Uterus (tissue), 3 donors: ENCODE measurements at regions not wholly inside any gene's neighbourhood (a gene's known extent, or its start where the extent isn't known, plus 50 kb on each side); places are given as distances from the start of the nearest gene placed in this dataset.
A peak's percentile ranks its signal among the peaks of the same experiment; 100 is the strongest.

Source experiments
- DNase-seq, 2 donors: peaks; one replicate each; pipeline ENCODE4 v3.0.0-alpha.2; 2019 to 2020
- H3K27ac ChIP-seq, 2 donors: fragments of 200-600 bp; sonication (generic); 1 replicate in 1 of 2; 2 replicates in 1 of 2; pipeline ENCODE4 v1.5.1; 2016 to 2018
- H3K27me3 ChIP-seq, 2 donors: fragments of 200-600 bp; sonication (generic); one replicate each; pipeline ENCODE4 v1.5.1; 2018 to 2019; ENCODE audit warnings: control low read depth in 1 of 2
- H3K36me3 ChIP-seq, 2 donors: fragments of 200-600 bp; sonication (generic); one replicate each; pipeline ENCODE4 v1.5.1; 2019; ENCODE audit warnings: control low read depth in 1 of 2
- H3K4me1 ChIP-seq, 2 donors: fragments of 200-600 bp; sonication (generic); one replicate each; pipeline ENCODE4 v1.5.1; 2018 to 2019; ENCODE audit warnings: control low read depth in 1 of 2
- H3K4me3 ChIP-seq, 2 donors: fragments of 200-600 bp; sonication (generic); 1 replicate in 1 of 2; 2 replicates in 1 of 2; pipeline ENCODE4 v1.5.1; 2018 to 2019; ENCODE audit warnings: mild to moderate bottlenecking in 1 of 2
- H3K9me3 ChIP-seq, 2 donors: fragments of 200-600 bp; sonication (generic); one replicate each; pipeline ENCODE4 v1.5.1; 2019; ENCODE audit warnings: control low read depth in 1 of 2
- CTCF ChIP-seq, 4 experiments: fragments of 200-600 bp in 2 of 4; fragments of 450-650 bp in 2 of 4; sonication (generic) in 2 of 4; IDR thresholded peaks; one replicate each; pipeline ENCODE4 v1.5.1; 2016 to 2019; ENCODE audit warnings: antibody characterized with exemption in 4 of 4, mild to moderate bottlenecking in 2 of 4, moderate library complexity in 1 of 4
- POLR2A ChIP-seq, 2 donors: fragments of 450-650 bp; IDR thresholded peaks; one replicate each; pipeline ENCODE4 v1.6.1; 2016; ENCODE audit warnings: antibody characterized with exemption in 2 of 2, mild to moderate bottlenecking in 1 of 2, moderate library complexity in 1 of 2
- intact Hi-C: fragments of 100-400 bp; cut with DNase I; formaldehyde crosslinking; loops from one replicate; pipeline ENCODE4 v1.15.1; 2023; ENCODE audit warnings: low total_unique reads
- donor health status: DM: yes; HTN: yes; CAD: no.

GRCh38 chr13:40402931-40403431, 263.5 kb downstream of the FOXO1 start:
- Histone ChIP-seq H3K27ac (peak overlapping the region; percentile 89 to 90), H3K4me3 (no peak overlapping the region), H3K36me3 (no peaks in the 10 kb centered on the region), H3K9me3 (no peaks in the 10 kb centered on the region), H3K27me3 (no peaks in the 10 kb centered on the region), H3K4me1 (peaks cover 10 to 39% of the 10 kb centered on the region in 2 donors)
- TF ChIP-seq POLR2A (IDR thresholded peaks at IDR 0.05) (no peak), CTCF (IDR thresholded peaks at IDR 0.05) (no peak)
- intact Hi-C loops, result loop anchor here (5.0 to 10.0 kb wide), 2 partner anchors 168 to 264 kb away; partner anchors contain the start of gene FOXO1
- peak; percentile 52 to 59 for DNase-seq

GRCh38 chr13:40403509-40404241, 262.8 kb downstream of the FOXO1 start:
- Histone ChIP-seq H3K9me3 (no peaks in the 10 kb centered on the region), H3K36me3 (no peaks in the 10 kb centered on the region), H3K27me3 (no peaks in the 10 kb centered on the region), H3K4me1 (peaks cover 10 to 39% of the 10 kb centered on the region in 2 donors), H3K27ac (peak overlapping the region; percentile 89 to 90), H3K4me3 (no peak overlapping the region)
- no peak for DNase-seq
- TF ChIP-seq POLR2A (IDR thresholded peaks at IDR 0.05) (no peak), CTCF (IDR thresholded peaks at IDR 0.05) (no peak)
- intact Hi-C loops, result loop anchor here (5.0 to 10.0 kb wide), 2 partner anchors 169 to 264 kb away; partner anchors contain the start of gene FOXO1

GRCh38 chr13:40404407-40404806, 262.0 kb downstream of the FOXO1 start:
- intact Hi-C loops, result loop anchor here (5.0 to 10.0 kb wide), 2 partner anchors 170 to 263 kb away; partner anchors contain the start of gene FOXO1
- peaks cover 10 to 39% of the 10 kb centered on the region in 2 donors for H3K4me1 ChIP-seq
- no peak for TF ChIP-seq CTCF (IDR thresholded peaks at IDR 0.05)
- no peak for TF ChIP-seq POLR2A (IDR thresholded peaks at IDR 0.05)

GRCh38 chr13:40404967-40405716, 261.3 kb downstream of the FOXO1 start:
- Histone ChIP-seq H3K36me3 (no peaks in the 10 kb centered on the region), H3K4me3 (no peak overlapping the region), H3K27me3 (no peaks in the 10 kb centered on the region), H3K4me1 (peaks cover 10 to 39% of the 10 kb centered on the region in 2 donors), H3K27ac (peak overlapping the region; percentile 89 to 90), H3K9me3 (no peaks in the 10 kb centered on the region)
- DNase-seq, result no peak
- TF ChIP-seq POLR2A (IDR thresholded peaks at IDR 0.05), result no peak
- no peak for TF ChIP-seq CTCF (IDR thresholded peaks at IDR 0.05)
- intact Hi-C loops, result loop anchor here (5.0 to 10.0 kb wide), 2 partner anchors 170 to 262 kb away; partner anchors contain the start of gene FOXO1

More at GRCh38 chr13:40404407-40404806, 262.0 kb downstream of the FOXO1 start:
- Histone ChIP-seq H3K4me3 (no peak overlapping the region), H3K36me3 (no peaks in the 10 kb centered on the region), H3K27me3 (no peaks in the 10 kb centered on the region), H3K27ac (peak overlapping the region; percentile 89 to 90), H3K9me3 (no peaks in the 10 kb centered on the region)
- DNase-seq, result no peak
